ENCODE measurements at regions not wholly inside any gene's neighbourhood (a gene's known extent, or its start where the extent isn't known, plus 50 kb on each side); places are given as distances from the start of the nearest gene placed in this dataset.

- no peaks in the 10 kb centered on the region for H3K36me3 ChIP-seq (ENCODE audit: control insufficient read depth in 2 of 2, insufficient read depth in 1 of 2, low read length in 2 of 2)
- H3K4me1 ChIP-seq (ENCODE audit: control insufficient read depth, insufficient read depth, low read length): no peaks in the 10 kb centered on the region
- POLR2A ChIA-PET: no interaction called here
- no peaks in the 10 kb centered on the region for H3K9me3 ChIP-seq (ENCODE audit: control insufficient read depth, insufficient read depth, low read depth, low read length)
- no peak overlapping the region for H3K27ac ChIP-seq (ENCODE audit: extremely low read depth, low read depth, low read length)
- CTCF ChIA-PET: no interaction called here
- TF ChIP-seq ZNF843 (tag by site-specific recombination; IDR thresholded peaks at IDR 0.05) (no peak), ZNF544 (tag by site-specific recombination; IDR thresholded peaks at IDR 0.05) (no peak), ZNF501 (tag by site-specific recombination; IDR thresholded peaks at IDR 0.05) (no peak), ZNF26 (tag by site-specific recombination; IDR thresholded peaks at IDR 0.05) (no peak), ZBTB8A (tag by site-specific recombination; IDR thresholded peaks at IDR 0.05) (no peak), ZXDB (tag by site-specific recombination; IDR thresholded peaks at IDR 0.05) (no peak), TCF7L2 (IDR thresholded peaks at IDR 0.05; ENCODE audit: borderline replicate concordance, low read depth, low read length) (no peak), ZNF610 (tag by site-specific recombination; IDR thresholded peaks at IDR 0.05; ENCODE audit: borderline replicate concordance) (no peak)
- no peak overlapping the region for H3K4me3 ChIP-seq (ENCODE audit: low read depth, low read length)
Observed at GRCh38 chrX:117376460-117376859, 740.1 kb downstream of the KLHL13 start.

DNA sequence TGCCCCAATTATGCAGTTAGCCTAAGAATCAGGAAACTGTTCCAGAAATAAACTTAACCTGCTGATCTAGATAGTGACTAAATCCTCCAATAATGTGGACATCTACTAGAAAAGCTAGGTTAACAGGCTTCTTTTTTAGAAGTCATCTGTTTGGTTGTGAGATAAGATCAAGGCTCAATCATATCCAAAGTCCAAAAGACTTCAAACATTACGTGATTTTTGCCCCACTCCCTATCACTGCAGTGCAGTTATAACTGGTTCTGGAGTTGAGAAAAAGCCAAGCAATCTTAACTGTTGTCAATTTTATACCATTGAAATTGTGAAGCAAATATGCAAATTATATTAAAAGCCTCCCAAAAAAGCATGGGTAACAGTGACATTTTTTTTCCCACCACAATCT, 781.4 kb downstream of the KLHL13 start:
- H3K27ac ChIP-seq (ENCODE audit: extremely low read depth, low read depth, low read length): no peak overlapping the region
- ChIA-PET POLR2A (no interaction called here), CTCF (no interaction called here)
- H3K9me3 ChIP-seq (ENCODE audit: control insufficient read depth, insufficient read depth, low read depth, low read length): no peaks in the 10 kb centered on the region
- no peaks in the 10 kb centered on the region for H3K4me1 ChIP-seq (ENCODE audit: control insufficient read depth, insufficient read depth, low read length)
- TF ChIP-seq ZNF701 (tag by site-specific recombination; IDR thresholded peaks at IDR 0.05): no peak
- no peak for TF ChIP-seq ZNF830 (tag by site-specific recombination; IDR thresholded peaks at IDR 0.05; ENCODE audit: low read depth)
- TF ChIP-seq ZNF433 (tag by site-specific recombination; IDR thresholded peaks at IDR 0.05; ENCODE audit: low read depth): no peak
- H3K36me3 ChIP-seq (ENCODE audit: control insufficient read depth in 2 of 2, insufficient read depth in 1 of 2, low read length in 2 of 2): no peaks in the 10 kb centered on the region
- H3K4me3 ChIP-seq (ENCODE audit: low read depth, low read length): no peak overlapping the region

GRCh38 chrX:117327373-117327772, 789.2 kb downstream of the KLHL13 start:
- Histone ChIP-seq H3K36me3 (ENCODE audit: control insufficient read depth in 2 of 2, insufficient read depth in 1 of 2, low read length in 2 of 2) (no peaks in the 10 kb centered on the region), H3K9me3 (ENCODE audit: control insufficient read depth, insufficient read depth, low read depth, low read length) (peaks cover 3% of the 10 kb centered on the region; the same call in 1 of the 2 replicates), H3K4me3 (ENCODE audit: low read depth, low read length) (no peak overlapping the region), H3K4me1 (ENCODE audit: control insufficient read depth, insufficient read depth, low read length) (no peaks in the 10 kb centered on the region), H3K27ac (ENCODE audit: extremely low read depth, low read depth, low read length) (no peak overlapping the region)
- ChIA-PET CTCF (no interaction called here), POLR2A (no interaction called here)
- TF ChIP-seq, protein P1, sequence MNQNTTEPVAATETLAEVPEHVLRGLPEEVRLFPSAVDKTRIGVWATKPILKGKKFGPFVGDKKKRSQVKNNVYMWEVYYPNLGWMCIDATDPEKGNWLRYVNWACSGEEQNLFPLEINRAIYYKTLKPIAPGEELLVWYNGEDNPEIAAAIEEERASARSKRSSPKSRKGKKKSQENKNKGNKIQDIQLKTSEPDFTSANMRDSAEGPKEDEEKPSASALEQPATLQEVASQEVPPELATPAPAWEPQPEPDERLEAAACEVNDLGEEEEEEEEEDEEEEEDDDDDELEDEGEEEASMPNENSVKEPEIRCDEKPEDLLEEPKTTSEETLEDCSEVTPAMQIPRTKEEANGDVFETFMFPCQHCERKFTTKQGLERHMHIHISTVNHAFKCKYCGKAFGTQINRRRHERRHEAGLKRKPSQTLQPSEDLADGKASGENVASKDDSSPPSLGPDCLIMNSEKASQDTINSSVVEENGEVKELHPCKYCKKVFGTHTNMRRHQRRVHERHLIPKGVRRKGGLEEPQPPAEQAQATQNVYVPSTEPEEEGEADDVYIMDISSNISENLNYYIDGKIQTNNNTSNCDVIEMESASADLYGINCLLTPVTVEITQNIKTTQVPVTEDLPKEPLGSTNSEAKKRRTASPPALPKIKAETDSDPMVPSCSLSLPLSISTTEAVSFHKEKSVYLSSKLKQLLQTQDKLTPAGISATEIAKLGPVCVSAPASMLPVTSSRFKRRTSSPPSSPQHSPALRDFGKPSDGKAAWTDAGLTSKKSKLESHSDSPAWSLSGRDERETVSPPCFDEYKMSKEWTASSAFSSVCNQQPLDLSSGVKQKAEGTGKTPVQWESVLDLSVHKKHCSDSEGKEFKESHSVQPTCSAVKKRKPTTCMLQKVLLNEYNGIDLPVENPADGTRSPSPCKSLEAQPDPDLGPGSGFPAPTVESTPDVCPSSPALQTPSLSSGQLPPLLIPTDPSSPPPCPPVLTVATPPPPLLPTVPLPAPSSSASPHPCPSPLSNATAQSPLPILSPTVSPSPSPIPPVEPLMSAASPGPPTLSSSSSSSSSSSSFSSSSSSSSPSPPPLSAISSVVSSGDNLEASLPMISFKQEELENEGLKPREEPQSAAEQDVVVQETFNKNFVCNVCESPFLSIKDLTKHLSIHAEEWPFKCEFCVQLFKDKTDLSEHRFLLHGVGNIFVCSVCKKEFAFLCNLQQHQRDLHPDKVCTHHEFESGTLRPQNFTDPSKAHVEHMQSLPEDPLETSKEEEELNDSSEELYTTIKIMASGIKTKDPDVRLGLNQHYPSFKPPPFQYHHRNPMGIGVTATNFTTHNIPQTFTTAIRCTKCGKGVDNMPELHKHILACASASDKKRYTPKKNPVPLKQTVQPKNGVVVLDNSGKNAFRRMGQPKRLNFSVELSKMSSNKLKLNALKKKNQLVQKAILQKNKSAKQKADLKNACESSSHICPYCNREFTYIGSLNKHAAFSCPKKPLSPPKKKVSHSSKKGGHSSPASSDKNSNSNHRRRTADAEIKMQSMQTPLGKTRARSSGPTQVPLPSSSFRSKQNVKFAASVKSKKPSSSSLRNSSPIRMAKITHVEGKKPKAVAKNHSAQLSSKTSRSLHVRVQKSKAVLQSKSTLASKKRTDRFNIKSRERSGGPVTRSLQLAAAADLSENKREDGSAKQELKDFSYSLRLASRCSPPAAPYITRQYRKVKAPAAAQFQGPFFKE (tag by site-specific recombination; IDR thresholded peaks at IDR 0.05; ENCODE audit: borderline replicate concordance): no peak
- TF ChIP-seq ZNF350 (tag by site-specific recombination; IDR thresholded peaks at IDR 0.05): no peak

Data from HEK293 (cell line).